HG02610 (cell line): ENCODE measurements at regions not wholly inside any gene's neighbourhood (a gene's known extent, or its start where the extent isn't known, plus 50 kb on each side); places are given as distances from the start of the nearest gene placed in this dataset.
"Not testable (repeated sequence)": the region's sequence is repeated elsewhere in the genome, so short reads cannot be mapped to it uniquely, and the experiment has no call there.

ENCODE experiments used
- ATAC-seq: cut with Tn5 transposase; IDR thresholded peaks from one replicate; pipeline ENCODE4 v1.9.1; 2021; ENCODE audit warnings: mild to moderate bottlenecking, moderate library complexity; ENCODE audit not compliant: unreplicated experiment

DNA sequence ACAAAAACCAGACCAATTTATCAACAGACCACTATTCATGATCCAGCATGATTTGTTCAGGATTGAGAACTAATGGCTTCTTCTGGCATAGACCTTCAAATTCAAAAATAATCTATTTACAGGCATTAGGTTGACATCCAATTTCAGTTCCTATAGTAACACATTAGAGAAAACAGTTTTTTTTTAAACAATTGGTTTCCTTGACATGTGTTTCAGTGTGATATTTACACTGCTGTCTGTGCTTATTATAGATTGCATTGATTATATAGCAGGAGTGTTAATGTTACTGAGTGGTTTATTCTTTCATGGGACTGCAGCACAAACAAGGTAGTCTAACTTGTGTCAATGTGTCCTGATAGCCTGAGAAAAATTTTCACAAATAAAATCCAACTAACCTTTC is 579.3 kb downstream of the PLOD2 start:
- no peak for ATAC-seq

DNA sequence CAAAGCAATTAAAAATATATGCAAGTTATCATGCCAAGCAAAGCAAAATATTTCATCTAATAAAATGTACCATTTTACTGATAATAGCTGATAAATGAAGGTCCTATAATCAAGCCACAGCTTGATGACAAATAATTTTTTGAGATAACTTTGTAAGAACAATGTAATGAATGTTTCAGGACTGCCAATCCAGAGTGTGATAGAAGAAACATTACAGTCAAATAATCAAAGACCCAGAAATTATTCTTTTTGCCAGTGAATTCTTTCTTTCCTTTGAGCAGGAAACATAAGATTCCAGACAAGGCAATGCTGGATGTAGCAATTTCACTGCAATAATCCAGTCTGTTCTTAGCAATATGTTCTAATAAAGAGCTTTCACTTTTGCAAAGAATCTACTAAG is 556.1 kb downstream of the PLOD2 start:
- ATAC-seq = no peak

GRCh38 chr3:145620002-145620401 is 541.0 kb downstream of the PLOD2 start:
- ATAC-seq = no peak

GRCh38 chr3:145620486-145620885 is 540.5 kb downstream of the PLOD2 start:
- ATAC-seq = no peak

- ATAC-seq = no peak
These were observed 537.6 kb downstream of the PLOD2 start for GRCh38 chr3:145623349-145623748.

GRCh38 chr3:145628211-145628610 is 532.8 kb downstream of the PLOD2 start:
- ATAC-seq = no peak

DNA sequence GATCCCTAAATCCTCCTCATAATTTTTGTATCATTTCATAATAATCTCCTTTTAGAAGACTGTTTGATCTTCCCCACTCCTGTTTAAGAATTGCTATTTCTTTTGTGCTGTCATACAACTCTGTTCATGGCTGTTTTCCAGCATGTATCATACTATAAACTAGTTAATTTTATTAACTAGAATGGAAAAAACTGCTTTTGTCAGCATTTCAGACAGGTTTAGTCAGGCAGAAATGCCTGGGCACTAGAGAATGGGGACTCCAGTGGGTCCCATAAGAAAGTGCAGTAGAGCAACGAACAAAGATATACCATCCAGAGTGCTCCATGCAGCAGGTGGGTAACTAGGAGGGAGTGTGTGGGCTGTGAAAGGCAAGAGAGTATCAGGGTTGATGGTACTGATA is 523.9 kb downstream of the PLOD2 start:
- no peak for ATAC-seq

DNA sequence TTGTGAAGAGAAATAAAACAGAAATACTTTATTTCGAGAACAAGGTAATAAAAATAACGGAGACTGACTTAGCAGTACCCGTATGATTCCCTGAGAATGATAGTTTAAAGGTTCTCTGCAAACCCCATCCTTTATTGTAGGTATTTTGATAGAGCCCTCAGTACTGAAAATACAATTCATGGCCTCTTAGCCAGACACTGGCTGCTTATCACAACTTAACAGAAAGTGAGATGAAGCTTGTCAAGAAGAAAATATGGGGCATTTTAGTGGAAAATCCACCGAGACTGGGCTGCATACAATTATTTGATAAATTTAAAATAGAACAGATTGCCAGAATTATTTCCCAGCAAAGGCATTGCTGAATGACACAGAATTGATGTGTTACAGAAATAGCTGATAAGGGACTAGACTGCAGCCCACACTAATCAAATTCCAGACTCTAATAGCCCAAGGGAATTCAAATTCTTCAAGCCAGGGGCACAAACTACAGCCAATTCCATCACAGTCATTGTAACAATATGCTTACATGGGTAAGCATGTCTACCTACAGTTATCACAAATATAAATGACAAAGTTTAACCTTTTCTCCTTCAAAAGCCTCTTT is 521.9 kb downstream of the PLOD2 start:
- no peak for ATAC-seq

GRCh38 chr3:145639875-145640274 is 521.1 kb downstream of the PLOD2 start:
- no peak for ATAC-seq

DNA sequence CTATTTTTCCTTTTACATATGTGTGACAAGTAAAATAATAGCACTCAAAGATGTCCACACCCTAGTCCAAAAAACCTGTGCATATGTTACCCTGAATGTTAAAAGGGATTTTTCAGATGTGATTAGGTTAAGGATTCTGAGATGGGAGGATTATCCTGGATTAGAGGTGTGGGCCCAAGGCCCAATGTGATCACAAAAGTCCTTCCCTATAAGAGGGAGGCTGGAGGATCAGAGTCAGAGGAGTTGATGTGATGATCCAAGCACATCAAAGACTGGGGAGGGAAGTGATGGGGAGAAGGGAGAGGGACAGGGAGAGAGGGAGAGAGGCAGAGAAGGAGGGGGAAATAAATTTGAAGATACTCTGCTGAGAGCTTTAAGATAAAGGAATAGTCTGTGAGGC is 512.6 kb downstream of the PLOD2 start:
- ATAC-seq = no peak

GRCh38 chr3:145649368-145649887 is 511.6 kb downstream of the PLOD2 start:
- ATAC-seq = no peak

DNA sequence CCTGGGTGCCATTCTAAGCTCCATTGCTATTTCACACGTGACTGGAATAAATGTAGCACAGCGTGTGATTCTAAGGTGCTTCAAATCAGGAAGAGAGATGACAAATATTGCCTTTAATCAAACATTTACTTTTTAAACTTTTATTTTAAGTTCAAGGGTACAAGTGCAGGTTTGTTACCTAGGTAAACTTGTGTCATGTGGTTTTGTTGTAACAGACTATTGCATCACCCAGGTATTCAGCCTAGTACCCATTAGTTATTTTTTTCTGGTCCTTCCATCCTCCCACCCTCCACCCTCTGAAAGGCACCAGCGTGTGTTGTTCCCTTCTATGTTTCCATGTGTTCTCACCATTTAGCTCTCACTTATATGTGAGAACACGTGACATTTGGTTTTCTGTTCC is 510.8 kb downstream of the PLOD2 start:
- ATAC-seq = no peak

DNA sequence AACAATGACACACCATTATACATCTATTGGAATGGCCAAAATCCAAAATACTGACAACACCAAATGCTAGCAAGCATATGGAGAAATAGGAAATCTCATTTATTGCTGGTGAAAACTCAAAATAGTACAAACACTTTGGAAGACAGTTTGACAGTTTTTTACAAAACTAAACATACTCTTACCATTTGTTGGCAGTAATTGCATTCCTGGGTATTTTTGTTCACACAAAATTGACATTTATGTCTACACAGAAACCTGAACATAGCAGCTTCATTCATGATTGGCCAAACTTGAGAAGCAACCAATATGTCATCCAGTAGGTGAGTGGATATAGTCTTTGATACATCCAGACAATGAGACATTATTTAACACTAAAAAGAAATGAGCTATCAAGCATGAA is 489.9 kb downstream of the PLOD2 start:
- no peak for ATAC-seq

DNA sequence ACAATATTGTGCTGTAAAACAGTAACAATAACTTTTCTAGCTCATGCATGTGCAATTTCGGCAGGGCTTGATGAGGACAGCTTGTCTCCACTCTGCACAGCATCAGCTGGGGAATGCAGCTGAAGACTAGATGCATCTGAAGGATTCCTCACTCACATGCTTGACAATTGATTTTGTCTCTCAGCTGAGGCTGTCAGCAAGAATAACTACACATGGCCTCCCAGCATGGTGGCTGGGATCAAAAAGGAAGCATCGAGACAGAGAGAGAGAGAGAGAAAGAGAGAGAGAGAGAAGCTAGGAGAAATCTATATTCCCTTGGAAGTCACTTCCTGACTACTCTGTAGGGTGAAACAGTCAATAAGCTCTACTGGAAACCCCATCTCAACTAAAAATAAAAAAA is 487.1 kb downstream of the PLOD2 start:
- no peak for ATAC-seq

DNA sequence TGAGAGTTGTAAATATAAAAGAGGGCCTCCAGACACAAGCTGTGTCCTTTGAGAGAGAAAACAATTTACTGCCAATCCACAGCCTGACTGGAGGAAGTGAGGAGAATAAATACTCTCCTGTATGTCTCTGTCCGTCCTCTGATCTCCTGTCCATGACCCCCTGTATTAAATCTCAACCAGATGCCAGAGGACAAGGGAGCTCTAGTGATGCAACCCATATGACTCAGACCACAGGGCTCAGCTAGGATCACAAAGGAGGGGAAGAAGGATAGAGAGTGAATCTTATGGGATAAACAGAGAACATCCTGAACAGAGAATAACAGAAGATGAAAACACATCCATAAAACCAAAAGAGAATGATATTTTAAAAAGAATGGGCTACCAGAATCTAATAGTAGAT is 482.6 kb downstream of the PLOD2 start:
- ATAC-seq = no peak

GRCh38 chr3:145681181-145681580 is 479.8 kb downstream of the PLOD2 start:
- no peak for ATAC-seq

GRCh38 chr3:145687978-145688377 is 473.0 kb downstream of the PLOD2 start:
- not testable (repeated sequence) for ATAC-seq

- ATAC-seq = no peak
These were observed 468.2 kb downstream of the PLOD2 start for GRCh38 chr3:145692751-145693150.

DNA sequence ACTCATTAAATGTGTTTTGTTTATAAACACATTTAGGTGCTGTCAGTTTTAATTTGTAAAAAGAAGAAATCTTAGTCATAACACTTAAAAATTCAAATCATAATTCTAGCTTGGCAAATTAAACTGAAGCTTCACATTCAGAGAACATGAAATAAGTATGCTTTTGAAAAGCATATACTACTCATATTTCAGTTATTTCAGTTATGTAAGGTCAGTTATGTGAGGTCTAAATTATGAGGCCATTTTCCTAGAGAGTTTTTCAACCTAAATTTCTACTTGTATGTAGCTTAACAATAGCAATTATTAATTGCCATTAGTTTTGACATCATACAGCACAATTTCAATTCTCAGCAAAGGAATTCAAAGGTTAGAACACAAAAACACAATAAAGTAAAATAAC is 465.0 kb downstream of the PLOD2 start:
- no peak for ATAC-seq

DNA sequence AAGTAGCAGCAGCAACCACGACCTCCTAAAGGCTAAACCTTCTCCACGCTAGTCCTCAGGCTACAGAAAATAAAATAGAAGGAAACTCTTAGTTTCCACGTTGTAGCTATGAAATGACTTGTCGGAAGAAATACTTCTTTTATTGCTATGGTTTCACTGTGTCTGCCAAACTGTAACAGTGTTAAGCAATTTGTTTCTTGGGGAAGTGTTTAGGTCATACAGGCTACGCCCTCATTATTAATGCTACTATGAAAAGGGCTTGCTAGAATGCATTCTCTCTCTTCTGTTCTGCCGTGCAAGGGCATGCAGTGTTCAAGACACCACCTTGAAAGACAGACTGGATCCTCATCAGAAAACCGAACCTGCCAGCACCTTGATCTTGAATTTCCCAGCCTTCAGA is 462.7 kb downstream of the PLOD2 start:
- ATAC-seq = no peak

DNA sequence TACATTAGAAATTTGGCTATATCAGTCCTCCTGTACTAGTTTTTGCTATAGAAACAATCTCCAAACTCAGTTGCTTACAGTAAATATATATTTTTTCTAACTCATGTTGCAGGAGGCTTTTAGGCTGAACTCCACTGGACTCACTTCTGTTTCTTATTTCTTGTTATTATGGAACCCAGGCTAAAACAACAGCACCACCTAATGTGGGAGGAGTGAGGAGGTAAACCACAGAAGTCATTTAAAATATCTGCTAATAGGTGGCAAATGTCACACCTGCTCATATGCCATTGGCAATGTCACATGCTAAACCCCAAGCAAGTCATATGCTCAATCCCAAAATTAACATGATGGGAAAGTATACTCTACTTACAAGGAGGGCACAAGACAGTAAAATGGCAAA is 462.2 kb downstream of the PLOD2 start:
- no peak for ATAC-seq

GRCh38 chr3:145704020-145704419 is 457.0 kb downstream of the PLOD2 start:
- no peak for ATAC-seq

DNA sequence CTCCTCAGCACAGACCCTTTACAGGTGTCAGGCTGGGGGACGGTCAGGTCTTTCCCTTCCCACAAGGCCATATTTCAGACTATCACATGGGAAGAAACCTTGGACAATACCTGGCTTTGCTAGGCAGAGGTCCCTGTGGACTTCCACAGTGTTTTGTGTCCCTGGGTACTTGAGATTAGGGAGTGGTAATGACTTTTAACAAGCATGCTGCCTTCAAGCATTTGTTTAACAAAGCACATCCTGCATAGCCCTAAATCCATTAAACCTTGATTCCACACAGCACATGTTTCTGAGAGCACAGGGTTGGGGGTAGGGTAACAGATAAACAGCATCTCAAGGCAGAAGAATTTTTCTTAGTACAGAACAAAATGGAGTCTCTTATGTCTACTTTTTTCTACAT is 451.2 kb downstream of the PLOD2 start:
- ATAC-seq = not testable (repeated sequence)
